Right lobe of liver (tissue), 4 donors: ENCODE measurements at regions not wholly inside any gene's neighbourhood (a gene's known extent, or its start where the extent isn't known, plus 50 kb on each side); places are given as distances from the start of the nearest gene placed in this dataset.
"Not testable (repeated sequence)": the region's sequence is repeated elsewhere in the genome, so short reads cannot be mapped to it uniquely, and the experiment has no call there.

Experiments
- CTCF ChIP-seq, 4 donors: fragments of 200-600 bp in 3 of 4; fragments of 450-650 bp in 1 of 4; IDR thresholded peaks; one replicate each; pipeline versions ENCODE4 v1.5.1 to v1.8.0; 2016 to 2022; ENCODE audit warnings: antibody characterized with exemption in 4 of 4, mild to moderate bottlenecking in 2 of 4
- POLR2A ChIP-seq: fragments of 450-650 bp; IDR thresholded peaks from one replicate; pipeline ENCODE4 v1.6.1; 2017; ENCODE audit warnings: antibody characterized with exemption, mild to moderate bottlenecking
- donor health status: DM: no; HTN: no; CAD: no.
- donor health status: DM: no; HTN: no; CAD: no.
- donor health status: DM: no; HTN: yes; CAD: no.

- not testable (repeated sequence) for TF ChIP-seq CTCF (IDR thresholded peaks at IDR 0.05); POLR2A
Measured at GRCh38 chrX:17975349-17975748, 114.3 kb upstream of the RAI2 start.
